HCT116 (cell line): ENCODE measurements at regions not wholly inside any gene's neighbourhood (a gene's known extent, or its start where the extent isn't known, plus 50 kb on each side); places are given as distances from the start of the nearest gene placed in this dataset.

Experiments
- ATAC-seq: fragments of 200-7000 bp; cut with Tn5 transposase; 2 replicates; pipeline ENCODE4 v1.9.1; 2020; ENCODE audit warnings: mild to moderate bottlenecking, moderate library complexity
- BruUV-seq: library from RNA; stranded (reverse); fragments of 400-500 nt; replicated peaks from 2 replicates; lab custom pipeline; 2021; lab: Mats Ljungman, UMichigan
- CTCF ChIA-PET: fragments of 300-600 bp; sonication (Branson Sonifier 250); formaldehyde crosslinking; loops from one replicate; lab custom pipeline; 2021; ENCODE audit warnings: antibody characterized with exemption; lab: Charles Lee
- POLR2A ChIA-PET: fragments of 300-600, 350-600 bp; sonication (Branson Sonifier 250); formaldehyde crosslinking; loops from one replicate; lab custom pipeline; 2021; ENCODE audit warnings: antibody characterized with exemption; lab: Charles Lee
- RAD21 ChIA-PET, 2 experiments: fragments of 300-600 bp; sonication (Branson Sonifier 250); formaldehyde crosslinking; loops; one replicate each; lab custom pipeline; 2023; ENCODE audit warnings: low total read pairs in 2 of 2; ENCODE audit not compliant: uncharacterized antibody in 2 of 2, unreplicated experiment in 2 of 2, low non-redundant PET in 1 of 2; lab: Charles Lee
- DNase-seq: peaks from one replicate; pipeline ENCODE4 v3.0.0-alpha.2; 2010; ENCODE audit warnings: low read depth, low spot score
- H2AFZ ChIP-seq: fragments of 200-600 bp; shearing (Covaris generic), sonication (generic); 2 replicates; pipeline ENCODE4 v1.6.1; 2017; ENCODE audit warnings: low read depth, mixed run types, mixed read lengths, antibody characterized with exemption, low read length; ENCODE audit not compliant: poor library complexity, severe bottlenecking
- H3K27ac ChIP-seq: 2 replicates; pipeline ENCODE4 v1.5.1; 2012; ENCODE audit warnings: low read depth, low read length
- H3K27me3 ChIP-seq: fragments of 200-600 bp; sonication (generic); 2 replicates; pipeline ENCODE4 v1.6.1; 2016; ENCODE audit warnings: mixed run types, low read length, mixed read lengths; ENCODE audit not compliant: insufficient read depth
- H3K36me3 ChIP-seq, 2 experiments: fragments of 200-500 bp in 1 of 2; fragments of 200-600 bp in 1 of 2; sonication (Bioruptor generic) in 1 of 2; sonication (generic) in 1 of 2; 2 replicates each; pipeline versions ENCODE4 v1.5.1 to v1.6.1; 2014 to 2016; ENCODE audit warnings: low read length in 2 of 2, inconsistent platforms in 1 of 2, mixed read lengths in 1 of 2, mixed run types in 1 of 2; ENCODE audit not compliant: insufficient read depth in 2 of 2, control insufficient read depth in 1 of 2
- H3K4me1 ChIP-seq, 2 experiments: fragments of 200-600 bp in 1 of 2; sonication (generic) in 1 of 2; 2 replicates each; pipeline versions ENCODE4 v1.5.1 to v1.6.1; 2012 to 2017; ENCODE audit warnings: low read length in 2 of 2, inconsistent platforms in 1 of 2, mild to moderate bottlenecking in 1 of 2, mixed read lengths in 1 of 2, mixed run types in 1 of 2, moderate library complexity in 1 of 2; ENCODE audit not compliant: insufficient read depth in 2 of 2, control insufficient read depth in 1 of 2
- H3K4me2 ChIP-seq: fragments of 200-600 bp; sonication (generic); 2 replicates; pipeline ENCODE4 v1.6.1; 2017; ENCODE audit warnings: mixed run types, low read length, mixed read lengths
- H3K4me3 ChIP-seq, 2 experiments: fragments of 200-600 bp in 1 of 2; sonication (generic) in 1 of 2; replicated peaks in 1 of 2; 2 replicates each; pipeline ENCODE4 v1.5.1; 2011 to 2016; ENCODE audit warnings: low read length in 2 of 2, control low read depth in 1 of 2, low read depth in 1 of 2, mild to moderate bottlenecking in 1 of 2, mixed read lengths in 1 of 2, mixed run types in 1 of 2
- H3K79me2 ChIP-seq: fragments of 200-600 bp; sonication (generic); 2 replicates; pipeline ENCODE4 v1.6.1; 2017; ENCODE audit warnings: mild to moderate bottlenecking, mixed run types, low read length, moderate library complexity, mixed read lengths; ENCODE audit not compliant: insufficient read depth
- H3K9ac ChIP-seq: fragments of 200-600 bp; sonication (generic); 2 replicates; pipeline ENCODE4 v1.6.1; 2016; ENCODE audit warnings: low read length, mixed read lengths
- H3K9me2 ChIP-seq: fragments of 200-600 bp; sonication (generic), shearing (Covaris generic); 2 replicates; pipeline ENCODE4 v1.6.1; 2017; ENCODE audit warnings: mixed run types, mild to moderate bottlenecking, moderate library complexity; ENCODE audit not compliant: insufficient read depth
- H3K9me3 ChIP-seq, 2 experiments: fragments of 200-500 bp in 1 of 2; fragments of 200-600 bp in 1 of 2; sonication (Bioruptor generic) in 1 of 2; sonication (generic) in 1 of 2; 2 replicates each; pipeline ENCODE4 v1.6.1; 2014 to 2017; ENCODE audit warnings: low read length in 2 of 2, mixed read lengths in 2 of 2, inconsistent platforms in 1 of 2, low read depth in 1 of 2, mild to moderate bottlenecking in 1 of 2, mixed run types in 1 of 2, moderate library complexity in 1 of 2; ENCODE audit not compliant: control insufficient read depth in 1 of 2, insufficient read depth in 1 of 2
- H4K20me1 ChIP-seq: fragments of 200-600 bp; sonication (generic), shearing (Covaris generic); 2 replicates; pipeline ENCODE4 v1.6.1; 2017; ENCODE audit warnings: mixed run types, mild to moderate bottlenecking, moderate library complexity; ENCODE audit not compliant: insufficient read depth
- EGR1 ChIP-seq: IDR thresholded peaks from 2 replicates; pipeline ENCODE4 v1.6.1; 2012; ENCODE audit warnings: low read depth
- FOSL1 ChIP-seq: IDR thresholded peaks from 2 replicates; pipeline ENCODE4 v1.6.1; 2012; ENCODE audit warnings: low read depth
- JUND ChIP-seq: IDR thresholded peaks from 2 replicates; pipeline ENCODE4 v1.6.1; 2012
- POLR2A ChIP-seq: IDR thresholded peaks from 2 replicates; pipeline ENCODE4 v1.7.0; 2011; ENCODE audit warnings: borderline replicate concordance; ENCODE audit not compliant: insufficient read depth, insufficient read length; ENCODE audit errors: extremely low read depth
- POLR2AphosphoS5 ChIP-seq: IDR thresholded peaks from 2 replicates; pipeline ENCODE4 v1.6.1; 2011; ENCODE audit warnings: mild to moderate bottlenecking, low read depth, low read length, moderate library complexity
- SRF ChIP-seq: IDR thresholded peaks from 2 replicates; pipeline ENCODE4 v1.6.1; 2012; ENCODE audit warnings: low read depth
- TCF7L2 ChIP-seq: IDR thresholded peaks from 2 replicates; pipeline ENCODE4 v1.7.0; 2011; ENCODE audit warnings: borderline replicate concordance, inconsistent platforms; ENCODE audit not compliant: insufficient read depth, insufficient read length; ENCODE audit errors: extremely low read depth
- ZNF274 ChIP-seq: fragments of 200-500 bp; sonication (Bioruptor generic); IDR thresholded peaks from 2 replicates; pipeline ENCODE4 v1.6.1; 2014; ENCODE audit warnings: mild to moderate bottlenecking, low read depth, low read length, inconsistent platforms
- intact Hi-C: fragments of 100-400 bp; cut with micrococcal nuclease; formaldehyde crosslinking; loops from 2 replicates; pipeline ENCODE4 v1.10.0; 2022
- TF ChIP-seq, protein P1 (sequence below): IDR thresholded peaks from 2 replicates; pipeline ENCODE4 v1.6.1; 2012; ENCODE audit warnings: low read depth
- TF ChIP-seq, protein P2 (sequence below): IDR thresholded peaks from 2 replicates; pipeline ENCODE4 v1.6.1; 2011; ENCODE audit warnings: mild to moderate bottlenecking, low read length, moderate library complexity; ENCODE audit not compliant: insufficient replicate concordance; ENCODE audit errors: extremely low read depth
- TF ChIP-seq, protein P3 (sequence below): IDR thresholded peaks from 2 replicates; pipeline ENCODE4 v1.6.1; 2012

DNA sequence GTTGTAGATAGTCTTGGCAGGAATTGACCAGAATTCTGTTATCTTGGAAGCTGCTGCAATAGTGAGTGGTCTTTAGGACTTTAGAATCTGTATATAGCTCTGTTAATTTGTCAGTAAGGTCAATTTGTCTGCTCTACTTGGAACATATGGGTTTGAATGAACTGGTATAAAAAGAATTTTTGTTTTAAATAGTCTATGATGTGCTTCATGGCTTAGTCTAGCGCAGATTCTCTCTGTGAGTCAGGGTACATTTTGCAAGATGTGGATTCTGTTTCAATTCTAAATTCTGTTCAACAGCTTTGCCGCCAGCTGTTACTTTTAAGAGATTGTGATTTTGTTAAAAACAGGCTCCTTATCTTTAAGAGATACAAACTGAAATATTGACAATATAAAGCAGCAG, 135.9 kb upstream of the AGBL1 start:
- H3K9ac ChIP-seq, result no peak overlapping the region
- H3K27me3 ChIP-seq, result no peaks in the 10 kb centered on the region
- no peaks in the 10 kb centered on the region for H3K9me2 ChIP-seq
- no peak overlapping the region for H3K4me3 ChIP-seq
- H3K27ac ChIP-seq, result no peak overlapping the region
- intact Hi-C loops, result no loop called here
- no peaks in the 10 kb centered on the region for H3K9me3 ChIP-seq
- no peak for DNase-seq
- BruUV-seq, result no TSS peak
- no peak overlapping the region for H3K4me2 ChIP-seq
- no peaks in the 10 kb centered on the region for H3K79me2 ChIP-seq
- H3K36me3 ChIP-seq, result no peaks in the 10 kb centered on the region
- RAD21 ChIA-PET, result no interaction called here
- no peak overlapping the region for H2AFZ ChIP-seq
- no peak for TF ChIP-seq FOSL1
- TF ChIP-seq ZNF274, result no peak
- TF ChIP-seq EGR1, result no peak
- TF ChIP-seq, protein P1, sequence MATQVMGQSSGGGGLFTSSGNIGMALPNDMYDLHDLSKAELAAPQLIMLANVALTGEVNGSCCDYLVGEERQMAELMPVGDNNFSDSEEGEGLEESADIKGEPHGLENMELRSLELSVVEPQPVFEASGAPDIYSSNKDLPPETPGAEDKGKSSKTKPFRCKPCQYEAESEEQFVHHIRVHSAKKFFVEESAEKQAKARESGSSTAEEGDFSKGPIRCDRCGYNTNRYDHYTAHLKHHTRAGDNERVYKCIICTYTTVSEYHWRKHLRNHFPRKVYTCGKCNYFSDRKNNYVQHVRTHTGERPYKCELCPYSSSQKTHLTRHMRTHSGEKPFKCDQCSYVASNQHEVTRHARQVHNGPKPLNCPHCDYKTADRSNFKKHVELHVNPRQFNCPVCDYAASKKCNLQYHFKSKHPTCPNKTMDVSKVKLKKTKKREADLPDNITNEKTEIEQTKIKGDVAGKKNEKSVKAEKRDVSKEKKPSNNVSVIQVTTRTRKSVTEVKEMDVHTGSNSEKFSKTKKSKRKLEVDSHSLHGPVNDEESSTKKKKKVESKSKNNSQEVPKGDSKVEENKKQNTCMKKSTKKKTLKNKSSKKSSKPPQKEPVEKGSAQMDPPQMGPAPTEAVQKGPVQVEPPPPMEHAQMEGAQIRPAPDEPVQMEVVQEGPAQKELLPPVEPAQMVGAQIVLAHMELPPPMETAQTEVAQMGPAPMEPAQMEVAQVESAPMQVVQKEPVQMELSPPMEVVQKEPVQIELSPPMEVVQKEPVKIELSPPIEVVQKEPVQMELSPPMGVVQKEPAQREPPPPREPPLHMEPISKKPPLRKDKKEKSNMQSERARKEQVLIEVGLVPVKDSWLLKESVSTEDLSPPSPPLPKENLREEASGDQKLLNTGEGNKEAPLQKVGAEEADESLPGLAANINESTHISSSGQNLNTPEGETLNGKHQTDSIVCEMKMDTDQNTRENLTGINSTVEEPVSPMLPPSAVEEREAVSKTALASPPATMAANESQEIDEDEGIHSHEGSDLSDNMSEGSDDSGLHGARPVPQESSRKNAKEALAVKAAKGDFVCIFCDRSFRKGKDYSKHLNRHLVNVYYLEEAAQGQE, result no peak
- TF ChIP-seq JUND, result no peak
- TF ChIP-seq SRF, result no peak
- no peak for TF ChIP-seq POLR2A
- TF ChIP-seq TCF7L2, result no peak
- TF ChIP-seq, protein P2, sequence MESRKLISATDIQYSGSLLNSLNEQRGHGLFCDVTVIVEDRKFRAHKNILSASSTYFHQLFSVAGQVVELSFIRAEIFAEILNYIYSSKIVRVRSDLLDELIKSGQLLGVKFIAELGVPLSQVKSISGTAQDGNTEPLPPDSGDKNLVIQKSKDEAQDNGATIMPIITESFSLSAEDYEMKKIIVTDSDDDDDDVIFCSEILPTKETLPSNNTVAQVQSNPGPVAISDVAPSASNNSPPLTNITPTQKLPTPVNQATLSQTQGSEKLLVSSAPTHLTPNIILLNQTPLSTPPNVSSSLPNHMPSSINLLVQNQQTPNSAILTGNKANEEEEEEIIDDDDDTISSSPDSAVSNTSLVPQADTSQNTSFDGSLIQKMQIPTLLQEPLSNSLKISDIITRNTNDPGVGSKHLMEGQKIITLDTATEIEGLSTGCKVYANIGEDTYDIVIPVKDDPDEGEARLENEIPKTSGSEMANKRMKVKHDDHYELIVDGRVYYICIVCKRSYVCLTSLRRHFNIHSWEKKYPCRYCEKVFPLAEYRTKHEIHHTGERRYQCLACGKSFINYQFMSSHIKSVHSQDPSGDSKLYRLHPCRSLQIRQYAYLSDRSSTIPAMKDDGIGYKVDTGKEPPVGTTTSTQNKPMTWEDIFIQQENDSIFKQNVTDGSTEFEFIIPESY, result no peak
- TF ChIP-seq, protein P3, sequence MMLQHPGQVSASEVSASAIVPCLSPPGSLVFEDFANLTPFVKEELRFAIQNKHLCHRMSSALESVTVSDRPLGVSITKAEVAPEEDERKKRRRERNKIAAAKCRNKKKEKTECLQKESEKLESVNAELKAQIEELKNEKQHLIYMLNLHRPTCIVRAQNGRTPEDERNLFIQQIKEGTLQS, result no peak
- no peak for TF ChIP-seq POLR2AphosphoS5
- TF ChIP-seq, all 23 proteins: peak for 0
- no peaks in the 10 kb centered on the region for H3K4me1 ChIP-seq
- CTCF ChIA-PET, result no interaction called here
- no peaks in the 10 kb centered on the region for H4K20me1 ChIP-seq
- POLR2A ChIA-PET, result no interaction called here
- ATAC-seq, result no peak
